WERI-Rb-1 (cell line): ENCODE measurements at regions not wholly inside any gene's neighbourhood (a gene's known extent, or its start where the extent isn't known, plus 50 kb on each side); places are given as distances from the start of the nearest gene placed in this dataset.

Experiments used
- DNase-seq: peaks from one replicate; pipeline ENCODE4 v3.0.0-alpha.2; 2020
- H3K27ac ChIP-seq: fragments of 250-450 bp; sonication (Bioruptor Pico); 2 replicates; pipeline ENCODE4 v1.5.1; 2020; ENCODE audit warnings: mild to moderate bottlenecking, moderate library complexity
- H3K27me3 ChIP-seq: fragments of 250-450 bp; sonication (Bioruptor Pico); 2 replicates; pipeline ENCODE4 v1.5.1; 2021; ENCODE audit warnings: mild to moderate bottlenecking, low read depth, moderate library complexity; ENCODE audit not compliant: insufficient read depth, severe bottlenecking
- H3K36me3 ChIP-seq: fragments of 250-450 bp; sonication (Bioruptor Pico); 2 replicates; pipeline ENCODE4 v1.5.1; 2020; ENCODE audit warnings: mild to moderate bottlenecking, moderate library complexity
- H3K4me3 ChIP-seq: 2 replicates; pipeline ENCODE4 v1.5.1; 2011; ENCODE audit warnings: low read depth, mild to moderate bottlenecking, control low read depth, low read length
- H3K9me3 ChIP-seq: fragments of 250-450 bp; sonication (Bioruptor Pico); 2 replicates; pipeline ENCODE4 v1.5.1; 2021; ENCODE audit warnings: mild to moderate bottlenecking, moderate library complexity; ENCODE audit not compliant: severe bottlenecking
- CTCF ChIP-seq: IDR thresholded peaks from 2 replicates; pipeline ENCODE4 v1.5.1; 2011; ENCODE audit warnings: low read depth, mild to moderate bottlenecking, control low read depth, inconsistent platforms, low read length

GRCh38 chr12:93944911-93945310, 203.5 kb upstream of the PLXNC1 start:
- Histone ChIP-seq H3K9me3 (no peaks in the 10 kb centered on the region), H3K27me3 (no peaks in the 10 kb centered on the region), H3K27ac (no peak overlapping the region), H3K4me3 (no peak overlapping the region), H3K36me3 (no peaks in the 10 kb centered on the region)
- TF ChIP-seq CTCF, result no peak
- no peak for DNase-seq

- no peak overlapping the region for H3K27ac ChIP-seq
- H3K4me3 ChIP-seq, result no peak overlapping the region
- no peaks in the 10 kb centered on the region for H3K27me3 ChIP-seq
- no peak for DNase-seq
- no peaks in the 10 kb centered on the region for H3K9me3 ChIP-seq
- no peaks in the 10 kb centered on the region for H3K36me3 ChIP-seq
- no peak for TF ChIP-seq CTCF
Observed at GRCh38 chr12:93946542-93947150, 201.7 kb upstream of the PLXNC1 start.

- H3K36me3 ChIP-seq, result no peaks in the 10 kb centered on the region
- no peak overlapping the region for H3K4me3 ChIP-seq
- DNase-seq, result no peak
- H3K9me3 ChIP-seq, result no peaks in the 10 kb centered on the region
- H3K27me3 ChIP-seq, result no peaks in the 10 kb centered on the region
- no peak for TF ChIP-seq CTCF
- no peak overlapping the region for H3K27ac ChIP-seq
Observed at GRCh38 chr12:93947486-93947885, 200.9 kb upstream of the PLXNC1 start.

GRCh38 chr12:93950311-93950710, 198.1 kb upstream of the PLXNC1 start:
- no peaks in the 10 kb centered on the region for H3K36me3 ChIP-seq
- H3K27ac ChIP-seq, result no peak overlapping the region
- no peak for TF ChIP-seq CTCF
- H3K27me3 ChIP-seq, result no peaks in the 10 kb centered on the region
- no peaks in the 10 kb centered on the region for H3K9me3 ChIP-seq
- no peak for DNase-seq
- no peak overlapping the region for H3K4me3 ChIP-seq

- no peaks in the 10 kb centered on the region for H3K9me3 ChIP-seq
- no peak for TF ChIP-seq CTCF
- no peak overlapping the region for H3K4me3 ChIP-seq
- no peak overlapping the region for H3K27ac ChIP-seq
- no peaks in the 10 kb centered on the region for H3K36me3 ChIP-seq
- DNase-seq, result no peak
- no peaks in the 10 kb centered on the region for H3K27me3 ChIP-seq
Observed at GRCh38 chr12:93954166-93955112, 193.9 kb upstream of the PLXNC1 start.
